Large intestine (tissue), 3 donors: ENCODE measurements at regions not wholly inside any gene's neighbourhood (a gene's known extent, or its start where the extent isn't known, plus 50 kb on each side); places are given as distances from the start of the nearest gene placed in this dataset.

ENCODE experiments used
- DNase-seq, 2 donors: peaks; one replicate each; pipeline versions ENCODE4 v3.0.0 to v3.0.0-alpha.2; 2013
- H3K27ac ChIP-seq: one replicate; pipeline ENCODE4 v1.5.1; 2013; ENCODE audit warnings: low read length
- H3K27me3 ChIP-seq: 2 replicates; pipeline ENCODE4 v1.6.1; 2013; ENCODE audit warnings: low read length; ENCODE audit not compliant: control insufficient read depth, insufficient read depth
- H3K36me3 ChIP-seq: 2 replicates; pipeline ENCODE4 v1.6.1; 2013; ENCODE audit warnings: low read length; ENCODE audit not compliant: control insufficient read depth, insufficient read depth
- H3K4me1 ChIP-seq: one replicate; pipeline ENCODE4 v1.6.1; 2013; ENCODE audit warnings: low read length; ENCODE audit not compliant: control insufficient read depth, insufficient read depth
- H3K4me3 ChIP-seq: one replicate; pipeline ENCODE4 v1.5.1; 2013; ENCODE audit warnings: low read length
- H3K9me3 ChIP-seq: one replicate; pipeline ENCODE4 v1.6.1; 2013; ENCODE audit warnings: mild to moderate bottlenecking, low read depth, low read length, moderate library complexity; ENCODE audit not compliant: control insufficient read depth
- WGBS: methylation state at CpG from one replicate; pipeline ENCODE4 v1.1.5; 2013; ENCODE audit warnings: low lambda C conversion rate; ENCODE audit not compliant: insufficient coverage; 5-methylcytosine and 5-hydroxymethylcytosine counted together

DNA sequence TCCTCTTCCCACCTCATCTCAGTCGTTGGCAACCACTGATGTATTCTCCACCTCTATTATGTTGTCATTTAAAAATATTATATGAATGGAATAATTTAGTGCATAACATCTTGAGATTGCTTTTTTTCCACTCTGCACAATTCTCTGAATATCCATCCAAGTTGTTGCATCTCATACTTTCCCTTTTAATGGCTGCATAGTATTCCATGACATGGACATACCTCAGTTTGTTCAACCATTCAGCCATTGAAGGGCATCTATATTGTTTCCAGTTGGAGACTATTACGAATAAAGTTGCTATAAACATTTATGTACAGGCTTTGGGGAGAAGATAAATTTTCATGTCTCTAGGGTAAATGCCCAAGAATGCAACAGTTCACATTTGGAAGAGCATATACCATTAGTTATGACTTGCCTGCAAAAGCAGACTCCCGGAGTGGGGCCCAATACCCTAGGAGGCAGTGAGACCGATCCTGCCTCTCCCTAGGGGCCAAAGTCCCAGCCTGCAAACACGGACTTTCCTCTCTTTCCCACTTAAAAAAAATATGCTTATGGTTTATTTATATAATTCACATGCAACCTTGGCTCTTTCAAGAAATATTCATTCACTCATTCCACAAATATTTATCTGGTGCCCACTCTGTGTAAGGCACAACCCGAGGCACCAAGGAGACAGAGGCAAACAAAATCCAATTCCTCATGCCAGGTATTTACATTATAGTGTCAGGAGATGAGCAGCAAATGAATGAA is 227.0 kb upstream of the PMEPA1 start:
- H3K9me3 ChIP-seq: no peaks in the 10 kb centered on the region
- no peak overlapping the region for H3K4me3 ChIP-seq
- H3K27ac ChIP-seq: peak overlapping the region; percentile 50
- no peaks in the 10 kb centered on the region for H3K27me3 ChIP-seq
- peak in 1 of 2 donors; percentile 74 for DNase-seq
- WGBS: no CpG with 5 or more reads among the region's 6 CpGs
- peaks cover 18% of the 10 kb centered on the region for H3K4me1 ChIP-seq
- H3K36me3 ChIP-seq: no peaks in the 10 kb centered on the region

GRCh38 chr20:57934913-57935312 is 225.1 kb upstream of the PMEPA1 start:
- DNase-seq: no peak
- Histone ChIP-seq H3K4me3 (no peak overlapping the region), H3K27ac (no peak overlapping the region), H3K9me3 (no peaks in the 10 kb centered on the region), H3K4me1 (peaks cover 15% of the 10 kb centered on the region), H3K36me3 (no peaks in the 10 kb centered on the region), H3K27me3 (no peaks in the 10 kb centered on the region)
- WGBS: 100% methylated on average over 1 of the region's 10 CpGs

- no CpG with 5 or more reads among the region's 10 CpGs for WGBS
- no peak for DNase-seq
- peaks cover 15% of the 10 kb centered on the region for H3K4me1 ChIP-seq
Measured at GRCh38 chr20:57934007-57934805, 224.4 kb upstream of the PMEPA1 start.

GRCh38 chr20:57932227-57932864 is 222.5 kb upstream of the PMEPA1 start:
- H3K27me3 ChIP-seq: no peaks in the 10 kb centered on the region
- H3K36me3 ChIP-seq: no peaks in the 10 kb centered on the region
- H3K4me1 ChIP-seq: peaks cover 11% of the 10 kb centered on the region
- DNase-seq: no peak
- no peak overlapping the region for H3K27ac ChIP-seq
- WGBS: 87% methylated on average over 3 of the region's 17 CpGs
- H3K9me3 ChIP-seq: peaks cover 7% of the 10 kb centered on the region
- H3K4me3 ChIP-seq: no peak overlapping the region

More at GRCh38 chr20:57934007-57934805, 224.4 kb upstream of the PMEPA1 start:
- no peaks in the 10 kb centered on the region for H3K36me3 ChIP-seq
- no peaks in the 10 kb centered on the region for H3K27me3 ChIP-seq
- H3K4me3 ChIP-seq: no peak overlapping the region
- no peak overlapping the region for H3K27ac ChIP-seq
- H3K9me3 ChIP-seq: no peaks in the 10 kb centered on the region

DNA sequence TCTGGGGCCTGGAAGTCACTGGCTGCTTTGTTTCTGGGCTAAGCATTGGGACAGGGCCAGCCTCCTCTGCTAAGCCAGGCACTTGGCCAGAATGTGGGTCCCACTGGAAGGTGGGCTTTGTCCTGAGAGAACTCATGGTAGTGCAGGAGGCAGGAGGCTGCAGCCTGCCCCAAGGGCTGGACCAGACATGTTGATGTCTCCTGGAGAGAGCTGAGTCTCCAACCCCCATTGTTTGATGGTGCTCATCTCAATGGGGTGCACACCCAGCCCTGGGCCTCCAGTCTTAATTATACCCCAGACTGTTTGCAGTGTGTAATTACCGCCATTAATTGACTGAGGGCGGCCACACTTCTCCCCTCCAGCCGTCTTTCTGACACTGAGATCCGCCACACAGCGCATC is 220.5 kb upstream of the PMEPA1 start:
- H3K27ac ChIP-seq: no peak overlapping the region
- DNase-seq: no peak
- H3K36me3 ChIP-seq: no peaks in the 10 kb centered on the region
- no CpG with 5 or more reads among the region's 5 CpGs for WGBS
- H3K4me3 ChIP-seq: no peak overlapping the region
- H3K27me3 ChIP-seq: no peaks in the 10 kb centered on the region
- peaks cover 7% of the 10 kb centered on the region for H3K9me3 ChIP-seq
- H3K4me1 ChIP-seq: peaks cover 7% of the 10 kb centered on the region

DNA sequence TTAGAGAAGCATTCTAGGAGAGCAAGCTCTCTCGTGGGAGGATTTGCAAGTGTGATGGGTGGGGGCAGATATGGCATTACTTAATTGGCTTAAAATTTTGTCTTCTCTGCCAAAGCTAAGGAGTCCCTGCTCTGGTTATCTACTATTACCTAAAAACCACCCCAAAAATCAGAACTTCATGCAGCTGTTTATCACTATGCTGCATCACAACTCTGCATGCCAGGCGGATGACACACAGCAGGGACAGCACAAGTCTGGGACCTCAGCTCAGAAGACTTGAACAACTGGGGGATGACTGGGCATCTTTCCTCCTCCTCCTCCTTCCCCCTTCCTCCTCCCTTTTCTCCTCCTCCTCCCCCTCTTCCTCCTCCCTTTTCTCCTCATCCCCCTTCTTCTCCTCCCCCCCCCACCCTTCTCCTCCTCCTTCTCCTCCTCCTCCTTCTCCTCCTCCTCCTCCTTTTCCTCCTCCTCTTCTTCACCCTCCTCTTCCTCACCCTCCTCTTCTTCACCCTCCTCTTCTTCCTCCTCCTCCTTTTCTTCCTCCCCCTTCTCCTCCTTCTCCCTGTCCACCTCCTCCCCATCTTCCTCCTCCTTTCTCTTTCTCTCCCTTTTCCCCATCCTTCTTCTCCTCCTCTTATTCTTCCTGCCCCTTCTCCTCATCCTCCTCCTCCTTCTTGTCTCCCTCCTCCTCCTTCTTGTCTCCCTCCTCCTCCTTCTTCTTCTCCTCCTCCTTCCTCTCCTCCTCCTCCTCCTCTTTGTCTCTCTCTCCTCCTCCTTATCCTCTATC is 218.6 kb upstream of the PMEPA1 start:
- no peak for DNase-seq
- H3K4me3 ChIP-seq: no peak overlapping the region
- WGBS: no CpG with 5 or more reads among the region's 2 CpGs
- no peaks in the 10 kb centered on the region for H3K36me3 ChIP-seq
- H3K4me1 ChIP-seq: peaks cover 8% of the 10 kb centered on the region
- no peak overlapping the region for H3K27ac ChIP-seq
- peaks cover 7% of the 10 kb centered on the region for H3K9me3 ChIP-seq
- no peaks in the 10 kb centered on the region for H3K27me3 ChIP-seq

- DNase-seq: no peak
- H3K9me3 ChIP-seq: peaks cover 7% of the 10 kb centered on the region
- peaks cover 8% of the 10 kb centered on the region for H3K4me1 ChIP-seq
- H3K36me3 ChIP-seq: no peaks in the 10 kb centered on the region
- WGBS: no CpG with 5 or more reads among the region's 1 CpG
- no peaks in the 10 kb centered on the region for H3K27me3 ChIP-seq
- H3K27ac ChIP-seq: no peak overlapping the region
- no peak overlapping the region for H3K4me3 ChIP-seq
Measured at GRCh38 chr20:57927376-57927775, 217.6 kb upstream of the PMEPA1 start.

- no peak overlapping the region for H3K4me3 ChIP-seq
- no CpG with 5 or more reads among the region's 10 CpGs for WGBS
- DNase-seq: no peak
- no peaks in the 10 kb centered on the region for H3K9me3 ChIP-seq
- H3K27ac ChIP-seq: no peak overlapping the region
- H3K4me1 ChIP-seq: peaks cover 27% of the 10 kb centered on the region
- no peaks in the 10 kb centered on the region for H3K36me3 ChIP-seq
- H3K27me3 ChIP-seq: no peaks in the 10 kb centered on the region
Measured at GRCh38 chr20:57922706-57923105, 212.9 kb upstream of the PMEPA1 start.

- no peaks in the 10 kb centered on the region for H3K36me3 ChIP-seq
- H3K27me3 ChIP-seq: no peaks in the 10 kb centered on the region
- WGBS: no CpG with 5 or more reads among the region's 4 CpGs
- peaks cover 28% of the 10 kb centered on the region for H3K4me1 ChIP-seq
- H3K4me3 ChIP-seq: no peak overlapping the region
- DNase-seq: no peak
- H3K9me3 ChIP-seq: no peaks in the 10 kb centered on the region
- H3K27ac ChIP-seq: no peak overlapping the region
Measured at GRCh38 chr20:57922083-57922482, 212.3 kb upstream of the PMEPA1 start.

GRCh38 chr20:57921676-57922075 is 211.9 kb upstream of the PMEPA1 start:
- H3K27me3 ChIP-seq: no peaks in the 10 kb centered on the region
- peaks cover 29% of the 10 kb centered on the region for H3K4me1 ChIP-seq
- no CpG with 5 or more reads among the region's 8 CpGs for WGBS
- no peak for DNase-seq
- H3K9me3 ChIP-seq: no peaks in the 10 kb centered on the region
- no peak overlapping the region for H3K4me3 ChIP-seq
- H3K36me3 ChIP-seq: no peaks in the 10 kb centered on the region
- H3K27ac ChIP-seq: no peak overlapping the region
